MM.1S (cell line): ENCODE measurements at regions not wholly inside any gene's neighbourhood (a gene's known extent, or its start where the extent isn't known, plus 50 kb on each side); places are given as distances from the start of the nearest gene placed in this dataset.

ENCODE experiments used
- DNase-seq: peaks from one replicate; pipeline ENCODE4 v3.0.0-alpha.2; 2015
- H2AFZ ChIP-seq: fragments of 300-600 bp; sonication (generic); 2 replicates; pipeline ENCODE4 v1.6.0; 2016; ENCODE audit warnings: antibody characterized with exemption, low read length
- H3F3A ChIP-seq: fragments of 300-600 bp; sonication (generic); 2 replicates; pipeline ENCODE4 v1.6.1; 2016; ENCODE audit warnings: mild to moderate bottlenecking, antibody characterized with exemption, low read length, moderate library complexity, mixed read lengths; ENCODE audit not compliant: insufficient read depth
- H3K27ac ChIP-seq: fragments of 300-600 bp; sonication (generic); 2 replicates; pipeline ENCODE4 v1.5.1; 2016; ENCODE audit warnings: mild to moderate bottlenecking, low read length
- H3K27me3 ChIP-seq: fragments of 300-600 bp; sonication (generic); replicated peaks from 2 replicates; pipeline ENCODE4 v1.6.0; 2016; ENCODE audit warnings: low read length; ENCODE audit not compliant: insufficient read depth
- H3K36me3 ChIP-seq: fragments of 300-600 bp; sonication (generic); replicated peaks from 2 replicates; pipeline ENCODE4 v1.6.1; 2016; ENCODE audit warnings: mild to moderate bottlenecking, low read length, mixed read lengths; ENCODE audit not compliant: insufficient read depth
- H3K4me1 ChIP-seq: fragments of 300-600 bp; sonication (generic); 2 replicates; pipeline ENCODE4 v1.6.1; 2016; ENCODE audit warnings: low read length, mixed read lengths
- H3K4me2 ChIP-seq: fragments of 300-600 bp; sonication (generic); 2 replicates; pipeline ENCODE4 v1.6.0; 2016; ENCODE audit warnings: low read depth, low read length
- H3K4me3 ChIP-seq: fragments of 300-600 bp; sonication (generic); 2 replicates; pipeline ENCODE4 v1.5.1; 2016; ENCODE audit warnings: low read length, mixed read lengths
- H3K79me2 ChIP-seq: fragments of 300-600 bp; sonication (generic); 2 replicates; pipeline ENCODE4 v1.6.1; 2016; ENCODE audit warnings: mixed run types, low read length, mixed read lengths
- H3K9ac ChIP-seq: fragments of 300-600 bp; sonication (generic); 2 replicates; pipeline ENCODE4 v1.6.1; 2016; ENCODE audit warnings: low read length, mixed read lengths
- H3K9me2 ChIP-seq: fragments of 300-600 bp; sonication (generic); replicated peaks from 2 replicates; pipeline ENCODE4 v1.6.1; 2016; ENCODE audit warnings: mild to moderate bottlenecking, low read length, mixed read lengths; ENCODE audit not compliant: insufficient read depth
- H3K9me3 ChIP-seq: fragments of 300-600 bp; sonication (generic); replicated peaks from 2 replicates; pipeline ENCODE4 v1.6.1; 2016; ENCODE audit warnings: mild to moderate bottlenecking, low read length, mixed read lengths; ENCODE audit not compliant: insufficient read depth
- H4K20me1 ChIP-seq: fragments of 300-600 bp; sonication (generic); 2 replicates; pipeline ENCODE4 v1.6.1; 2016; ENCODE audit warnings: mild to moderate bottlenecking, low read length, moderate library complexity, mixed read lengths; ENCODE audit not compliant: insufficient read depth
- CTCF ChIP-seq: fragments of 300-600 bp; sonication (generic); IDR thresholded peaks from 2 replicates; pipeline ENCODE4 v1.5.1; 2016; ENCODE audit warnings: antibody characterized with exemption, low read length, mixed read lengths
- EZH2 ChIP-seq: fragments of 300-600 bp; sonication (generic); optimal IDR thresholded peaks from 2 replicates; pipeline ENCODE3; 2017; ENCODE audit warnings: low read depth, mild to moderate bottlenecking, antibody characterized with exemption, low read length, mixed read lengths
- EZH2phosphoT487 ChIP-seq: fragments of 300-600 bp; sonication (generic); IDR thresholded peaks from 2 replicates; pipeline ENCODE4 v1.6.1; 2018; ENCODE audit warnings: antibody characterized with exemption, low read length

- no peaks in the 10 kb centered on the region for H3K4me1 ChIP-seq
- no peak overlapping the region for H2AFZ ChIP-seq
- no peak overlapping the region for H3K27ac ChIP-seq
- H3K9me2 ChIP-seq = no peaks in the 10 kb centered on the region
- H3K36me3 ChIP-seq = no peaks in the 10 kb centered on the region
- no peak for DNase-seq
- H3F3A ChIP-seq = no peaks in the 10 kb centered on the region
- no peaks in the 10 kb centered on the region for H3K27me3 ChIP-seq
- H4K20me1 ChIP-seq = no peaks in the 10 kb centered on the region
- no peaks in the 10 kb centered on the region for H3K9me3 ChIP-seq
- TF ChIP-seq EZH2phosphoT487 = no peak
- TF ChIP-seq EZH2 = no peak
- TF ChIP-seq CTCF = no peak
- no peak overlapping the region for H3K4me2 ChIP-seq
- H3K4me3 ChIP-seq = no peak overlapping the region
- no peak overlapping the region for H3K9ac ChIP-seq
- H3K79me2 ChIP-seq = no peaks in the 10 kb centered on the region
Observed at GRCh38 chr6:95519228-95520037, 57.9 kb upstream of the MANEA start.

DNA sequence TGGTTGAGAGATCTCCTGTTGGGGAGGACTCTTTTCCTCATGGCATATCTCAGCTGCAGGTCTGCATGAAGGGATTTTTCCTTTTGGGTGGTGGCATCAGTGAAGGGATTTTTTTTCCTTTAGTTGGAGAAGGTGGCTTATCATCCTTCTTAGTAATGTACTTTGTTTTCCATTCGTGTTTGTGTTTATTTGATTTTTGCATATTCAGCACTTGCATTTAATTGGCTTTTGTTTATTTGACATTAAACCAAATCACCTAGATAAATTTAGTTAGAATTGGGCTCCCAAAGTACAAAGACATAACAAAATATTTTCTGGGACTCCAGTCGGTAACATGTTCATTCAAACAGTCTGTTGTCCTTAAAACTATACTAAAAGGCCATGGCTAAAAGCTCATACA lies 56.2 kb upstream of the MANEA start:
- no peaks in the 10 kb centered on the region for H3K79me2 ChIP-seq
- H3K4me1 ChIP-seq = no peaks in the 10 kb centered on the region
- H3K4me2 ChIP-seq = no peak overlapping the region
- no peaks in the 10 kb centered on the region for H3K27me3 ChIP-seq
- no peak for DNase-seq
- TF ChIP-seq EZH2 (no peak), CTCF (no peak), EZH2phosphoT487 (no peak)
- no peak overlapping the region for H3K4me3 ChIP-seq
- H4K20me1 ChIP-seq = no peaks in the 10 kb centered on the region
- no peaks in the 10 kb centered on the region for H3K36me3 ChIP-seq
- no peak overlapping the region for H3K27ac ChIP-seq
- H3K9me2 ChIP-seq = no peaks in the 10 kb centered on the region
- no peaks in the 10 kb centered on the region for H3K9me3 ChIP-seq
- H3K9ac ChIP-seq = no peak overlapping the region
- no peaks in the 10 kb centered on the region for H3F3A ChIP-seq
- no peak overlapping the region for H2AFZ ChIP-seq
